ENCODE measurements at regions not wholly inside any gene's neighbourhood (a gene's known extent, or its start where the extent isn't known, plus 50 kb on each side); places are given as distances from the start of the nearest gene placed in this dataset.

DNA sequence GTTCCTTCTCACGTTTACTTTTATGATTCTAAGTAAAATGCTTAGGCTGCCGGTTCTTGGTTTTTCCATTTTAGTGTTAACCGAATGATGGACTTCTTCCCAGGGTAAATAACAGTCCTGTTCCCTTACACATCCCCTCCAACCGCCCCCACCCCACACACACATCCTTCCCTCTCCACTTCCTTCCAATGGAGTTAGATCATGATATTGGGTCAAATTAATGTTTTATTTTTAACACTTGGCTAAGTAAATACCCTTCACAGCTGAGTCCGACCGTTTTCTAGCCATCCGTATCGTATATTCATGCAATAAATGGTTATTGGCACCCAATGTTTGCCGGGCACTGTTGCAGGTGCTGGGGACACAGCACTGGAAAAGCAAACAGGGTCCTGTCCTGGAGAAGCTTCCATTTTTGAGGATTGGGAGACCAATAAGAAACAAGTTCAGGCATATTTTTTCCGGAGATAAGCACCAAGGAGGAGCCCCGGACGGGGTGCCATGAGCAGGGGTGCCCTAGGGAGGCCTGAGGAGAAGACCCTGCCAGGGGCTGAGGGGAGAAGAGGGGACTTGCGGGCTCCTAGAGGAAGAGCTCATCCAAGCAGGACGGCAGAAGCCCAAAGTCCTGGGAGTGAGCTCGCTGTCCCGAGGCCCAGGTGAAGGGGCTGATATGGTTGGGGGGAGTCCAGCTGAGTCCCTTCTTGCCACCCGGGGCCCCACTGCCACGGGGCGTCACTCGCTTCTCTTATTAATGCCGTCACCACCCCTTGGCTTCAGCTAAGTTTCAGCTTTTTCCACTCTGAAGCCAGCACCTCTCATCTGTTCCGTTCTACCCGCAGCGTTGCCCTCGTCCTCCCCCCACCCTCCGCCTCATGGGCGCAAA is 126.0 kb upstream of the RET start:
- TF ChIP-seq, protein P1, sequence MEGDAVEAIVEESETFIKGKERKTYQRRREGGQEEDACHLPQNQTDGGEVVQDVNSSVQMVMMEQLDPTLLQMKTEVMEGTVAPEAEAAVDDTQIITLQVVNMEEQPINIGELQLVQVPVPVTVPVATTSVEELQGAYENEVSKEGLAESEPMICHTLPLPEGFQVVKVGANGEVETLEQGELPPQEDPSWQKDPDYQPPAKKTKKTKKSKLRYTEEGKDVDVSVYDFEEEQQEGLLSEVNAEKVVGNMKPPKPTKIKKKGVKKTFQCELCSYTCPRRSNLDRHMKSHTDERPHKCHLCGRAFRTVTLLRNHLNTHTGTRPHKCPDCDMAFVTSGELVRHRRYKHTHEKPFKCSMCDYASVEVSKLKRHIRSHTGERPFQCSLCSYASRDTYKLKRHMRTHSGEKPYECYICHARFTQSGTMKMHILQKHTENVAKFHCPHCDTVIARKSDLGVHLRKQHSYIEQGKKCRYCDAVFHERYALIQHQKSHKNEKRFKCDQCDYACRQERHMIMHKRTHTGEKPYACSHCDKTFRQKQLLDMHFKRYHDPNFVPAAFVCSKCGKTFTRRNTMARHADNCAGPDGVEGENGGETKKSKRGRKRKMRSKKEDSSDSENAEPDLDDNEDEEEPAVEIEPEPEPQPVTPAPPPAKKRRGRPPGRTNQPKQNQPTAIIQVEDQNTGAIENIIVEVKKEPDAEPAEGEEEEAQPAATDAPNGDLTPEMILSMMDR (conservative IDR thresholded peaks at IDR 0.05; ENCODE audit: low read depth, low read length), result no peak
- no peak for DNase-seq (ENCODE audit: low read depth)
- no peak overlapping the region for H3K4me3 ChIP-seq (ENCODE audit: low read length)

DNA sequence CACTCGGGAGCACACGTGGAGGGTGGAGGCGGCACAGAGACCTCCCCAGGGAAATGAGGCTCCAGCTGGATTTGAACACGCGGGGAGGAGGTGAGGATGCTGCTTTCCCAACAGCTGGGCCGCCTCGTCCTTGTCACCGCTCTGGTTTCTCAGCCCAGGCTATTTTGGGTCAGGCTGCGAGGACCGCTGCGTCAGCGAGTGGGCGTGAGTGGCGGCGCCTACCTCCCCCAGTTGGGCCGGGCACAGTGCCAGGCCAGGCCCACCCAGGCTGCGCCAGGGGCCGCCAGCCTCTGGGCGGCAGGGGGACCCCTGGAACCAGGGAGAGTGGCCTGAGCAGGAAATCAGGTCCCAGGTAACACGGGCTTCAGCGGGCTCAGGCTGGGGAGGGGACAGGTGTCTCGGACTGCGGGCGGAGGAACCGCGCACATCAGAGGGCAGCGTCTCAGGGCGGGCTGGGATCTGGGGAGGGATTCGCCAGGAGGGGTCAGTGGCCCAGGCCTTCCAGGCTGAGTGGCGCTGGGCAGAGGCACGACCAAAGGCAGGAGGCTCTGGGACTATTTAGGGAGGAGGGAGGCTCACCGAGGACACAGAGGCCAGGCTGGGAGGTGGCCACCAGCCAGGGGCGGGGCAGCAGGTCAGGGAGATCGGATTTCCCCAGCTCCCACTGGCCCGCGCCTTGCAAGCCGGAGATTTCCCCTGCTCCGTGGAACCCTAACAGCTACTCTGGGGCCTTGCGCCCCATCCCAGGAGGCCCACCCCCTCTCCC is 125.2 kb upstream of the RET start:
- H3K4me3 ChIP-seq (ENCODE audit: low read length), result no peak overlapping the region
- no peak for DNase-seq (ENCODE audit: low read depth)
- TF ChIP-seq, protein P1 (conservative IDR thresholded peaks at IDR 0.05; ENCODE audit: low read depth, low read length), result no peak

- TF ChIP-seq, protein P1 (conservative IDR thresholded peaks at IDR 0.05; ENCODE audit: low read depth, low read length), result no peak
- H3K4me3 ChIP-seq (ENCODE audit: low read length), result no peak overlapping the region
- no peak for DNase-seq (ENCODE audit: low read depth)
Observed at GRCh38 chr10:42952349-42952748, 124.5 kb upstream of the RET start.

DNA sequence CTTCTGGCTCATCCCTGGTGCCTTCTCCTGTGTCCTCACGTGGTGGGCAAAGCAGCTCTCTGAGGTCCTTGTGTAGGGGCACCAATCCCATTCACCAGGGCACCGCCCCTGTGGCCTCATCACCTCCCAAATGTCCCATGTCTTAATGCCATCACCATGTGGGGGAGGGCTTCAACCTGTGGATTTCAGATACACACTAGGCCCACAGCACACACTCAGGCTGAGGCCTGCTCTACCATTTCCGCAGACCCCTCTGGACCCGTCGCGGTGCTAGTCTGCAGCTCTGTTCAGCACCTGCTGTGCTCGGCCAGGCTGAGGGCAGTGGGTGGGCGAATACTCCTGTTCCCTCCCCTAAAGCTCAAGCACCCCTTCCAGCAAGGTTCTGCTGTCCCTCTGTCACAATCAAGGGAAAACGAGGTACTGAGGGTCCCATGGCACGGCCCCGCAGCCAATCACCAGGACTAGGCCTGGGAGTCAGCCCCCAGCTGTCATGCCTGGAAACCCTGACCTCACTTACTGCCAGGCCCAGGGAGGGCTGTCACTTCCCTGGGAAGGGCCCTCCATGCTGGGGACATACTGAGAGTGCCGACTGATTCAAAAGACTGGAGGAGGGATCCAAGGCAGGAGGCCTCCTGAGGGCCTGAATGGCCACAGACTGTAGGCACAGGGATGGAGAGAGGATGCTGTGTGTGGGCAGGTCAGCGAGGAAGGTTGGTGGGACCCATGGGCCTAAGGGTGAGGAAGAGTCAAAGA is 123.8 kb upstream of the RET start:
- TF ChIP-seq, protein P1 (conservative IDR thresholded peaks at IDR 0.05; ENCODE audit: low read depth, low read length), result no peak
- no peak overlapping the region for H3K4me3 ChIP-seq (ENCODE audit: low read length)
- DNase-seq (ENCODE audit: low read depth), result no peak

DNA sequence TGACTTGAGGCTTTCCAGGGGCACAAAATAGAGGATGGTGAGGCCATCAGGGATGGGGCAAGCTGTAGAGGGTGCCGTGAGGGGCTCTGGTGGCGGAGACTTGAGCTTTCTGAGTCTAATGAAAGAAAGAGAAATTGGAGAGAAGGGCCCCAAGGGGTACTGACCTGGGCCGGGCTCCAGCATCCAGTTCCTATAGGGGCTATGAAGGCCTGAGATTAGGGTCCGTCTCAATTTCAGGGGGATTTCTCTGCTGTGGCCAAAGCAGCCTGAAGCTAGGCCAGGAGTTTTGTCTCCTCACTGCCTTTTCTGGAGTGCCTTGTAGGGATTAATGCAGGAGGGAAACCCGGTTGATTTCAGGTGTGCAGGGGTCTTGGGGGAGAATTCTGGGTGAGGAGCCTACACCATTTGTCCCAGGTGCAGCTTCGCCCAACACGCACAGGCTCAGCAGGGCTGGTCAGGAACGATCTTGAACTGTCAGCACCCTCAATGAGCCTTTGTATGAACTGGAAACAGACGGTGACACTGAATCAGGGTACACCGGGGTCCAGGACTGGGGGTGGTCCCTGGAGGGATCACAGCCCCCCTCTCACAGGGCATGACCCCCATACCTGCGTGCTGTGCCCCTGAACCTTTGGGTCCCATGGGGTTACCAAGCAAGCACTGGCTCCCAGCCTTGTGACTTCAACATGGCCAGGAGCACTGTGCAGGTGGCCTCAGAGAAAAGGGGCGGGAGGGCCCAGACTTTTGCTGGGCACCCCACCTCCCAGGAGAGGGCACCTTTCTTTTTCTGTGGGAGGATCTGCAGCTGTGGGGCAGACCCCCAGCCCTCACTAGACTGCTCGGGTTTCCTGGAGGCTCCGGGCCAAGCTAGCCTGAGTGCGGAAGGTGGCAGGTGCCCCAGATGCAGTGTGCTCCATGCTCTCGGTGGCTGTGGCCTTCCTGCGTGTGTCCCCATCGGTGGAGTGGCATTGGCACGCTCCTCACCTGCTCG is 122.9 kb upstream of the RET start:
- no peak for DNase-seq (ENCODE audit: low read depth)
- TF ChIP-seq, protein P1 (conservative IDR thresholded peaks at IDR 0.05; ENCODE audit: low read depth, low read length), result no peak
- no peak overlapping the region for H3K4me3 ChIP-seq (ENCODE audit: low read length)

All from retinal pigment epithelial cell (primary cell).